ENCODE measurements at regions not wholly inside any gene's neighbourhood (a gene's known extent, or its start where the extent isn't known, plus 50 kb on each side); places are given as distances from the start of the nearest gene placed in this dataset.

GRCh38 chr1:82386365-82387011 lies 585.8 kb downstream of the ADGRL2 start:
- Histone ChIP-seq H3K9me1 (ENCODE audit: insufficient read depth, low read length) (no peaks in the 10 kb centered on the region), H2AFZ (replicated peaks; ENCODE audit: low read length, poor library complexity) (no peak overlapping the region), H3K9me3 (ENCODE audit: control insufficient read depth, insufficient read depth, low read length) (peaks cover 5% of the 10 kb centered on the region), H4K5ac (ENCODE audit: low read depth, low read length) (no peak overlapping the region), H3K36me3 (ENCODE audit: control insufficient read depth, insufficient read depth, low read length) (no peaks in the 10 kb centered on the region), H2BK15ac (ENCODE audit: low read depth, low read length) (no peak overlapping the region), H3K27me3 (ENCODE audit: control insufficient read depth, insufficient read depth, low read length) (no peaks in the 10 kb centered on the region), H2BK120ac (ENCODE audit: low read depth, low read length) (no peak overlapping the region), H3K4ac (ENCODE audit: low read depth, low read length) (no peak overlapping the region), H3K27ac (ENCODE audit: insufficient read depth, low read length) (no peak overlapping the region), H3K4me1 (ENCODE audit: control insufficient read depth, insufficient read depth, low read length) (no peaks in the 10 kb centered on the region), H4K91ac (ENCODE audit: insufficient read depth, low read depth, low read length) (no peak overlapping the region), H2BK5ac (ENCODE audit: low read depth, low read length, poor library complexity, severe bottlenecking) (no peak overlapping the region), H3K9ac (ENCODE audit: low read depth, low read length) (no peak overlapping the region), H3K14ac (replicated peaks; ENCODE audit: low read depth, low read length) (no peak overlapping the region), H3K18ac (ENCODE audit: low read depth, low read length) (no peak overlapping the region), H3K4me2 (ENCODE audit: low read depth, low read length) (no peak overlapping the region), H4K20me1 (ENCODE audit: insufficient read depth, low read length) (no peaks in the 10 kb centered on the region), H3K56ac (ENCODE audit: extremely low read depth, insufficient read depth, low read length) (no peak overlapping the region), H3K79me1 (ENCODE audit: low read depth in 1 of 2, low read length in 2 of 2) (no peaks in the 10 kb centered on the region), H2AK5ac (ENCODE audit: low read depth, low read length) (no peak overlapping the region), H3K4me3 (ENCODE audit: insufficient read depth, low read depth, low read length) (no peak overlapping the region), H2AK9ac (replicated peaks; ENCODE audit: low read depth, low read length, poor library complexity) (no peak overlapping the region), H4K8ac (ENCODE audit: low read depth in 2 of 2, low read length in 2 of 2) (no peak overlapping the region), H2BK20ac (ENCODE audit: low read depth, low read length) (no peak overlapping the region), H3K23ac (ENCODE audit: low read depth, low read length) (no peak overlapping the region)
- intact Hi-C loops (cut with micrococcal nuclease) = no loop called here
- dilution Hi-C loops (cut with HindIII; ENCODE audit: low sequenced_read_pairs, unreplicated experiment) = no loop called here
- ChIA-PET CTCF (no interaction called here), POLR2A (ENCODE audit: unreplicated experiment) (no interaction called here)
- TF ChIP-seq MXI1 (IDR thresholded peaks at IDR 0.05; ENCODE audit: borderline replicate concordance, low read depth, low read length) (no peak), CEBPB (IDR thresholded peaks at IDR 0.05; ENCODE audit: low read depth, low read length) (no peak), CHD1 (IDR thresholded peaks at IDR 0.05; ENCODE audit: low read depth, low read length) (no peak), FOS (IDR thresholded peaks at IDR 0.05; ENCODE audit: low read depth, low read length) (no peak), ELK1 (IDR thresholded peaks at IDR 0.05; ENCODE audit: borderline replicate concordance, low read depth, low read length) (no peak)
- in situ Hi-C loops (cut with MboI; ENCODE audit: low sequenced_read_pairs) = no loop called here
- ATAC-seq (ENCODE audit: low read depth) (no peak), DNase-seq (no peak)
- 50% methylated on average over 1 of the region's 3 CpGs; no CpG with 5 or more reads in 1 of the 2 experiments for WGBS, 2 experiments (ENCODE audit: extremely low coverage in 2 of 2, insufficient read length in 1 of 2)
- BruUV-seq (replicated peaks) = no TSS peak
